ENCODE measurements at regions not wholly inside any gene's neighbourhood (a gene's known extent, or its start where the extent isn't known, plus 50 kb on each side); places are given as distances from the start of the nearest gene placed in this dataset.

- in situ Hi-C loops (cut with MboI; ENCODE audit: low sequenced_read_pairs, unreplicated experiment) = no loop called here
- TF ChIP-seq, protein P1, sequence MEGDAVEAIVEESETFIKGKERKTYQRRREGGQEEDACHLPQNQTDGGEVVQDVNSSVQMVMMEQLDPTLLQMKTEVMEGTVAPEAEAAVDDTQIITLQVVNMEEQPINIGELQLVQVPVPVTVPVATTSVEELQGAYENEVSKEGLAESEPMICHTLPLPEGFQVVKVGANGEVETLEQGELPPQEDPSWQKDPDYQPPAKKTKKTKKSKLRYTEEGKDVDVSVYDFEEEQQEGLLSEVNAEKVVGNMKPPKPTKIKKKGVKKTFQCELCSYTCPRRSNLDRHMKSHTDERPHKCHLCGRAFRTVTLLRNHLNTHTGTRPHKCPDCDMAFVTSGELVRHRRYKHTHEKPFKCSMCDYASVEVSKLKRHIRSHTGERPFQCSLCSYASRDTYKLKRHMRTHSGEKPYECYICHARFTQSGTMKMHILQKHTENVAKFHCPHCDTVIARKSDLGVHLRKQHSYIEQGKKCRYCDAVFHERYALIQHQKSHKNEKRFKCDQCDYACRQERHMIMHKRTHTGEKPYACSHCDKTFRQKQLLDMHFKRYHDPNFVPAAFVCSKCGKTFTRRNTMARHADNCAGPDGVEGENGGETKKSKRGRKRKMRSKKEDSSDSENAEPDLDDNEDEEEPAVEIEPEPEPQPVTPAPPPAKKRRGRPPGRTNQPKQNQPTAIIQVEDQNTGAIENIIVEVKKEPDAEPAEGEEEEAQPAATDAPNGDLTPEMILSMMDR (IDR thresholded peaks at IDR 0.05; ENCODE audit: borderline replicate concordance, control extremely low read depth, extremely low read depth, insufficient read depth, missing control alignments) = no peak
- DNase-seq (ENCODE audit: low spot score) = no peak
Measured at GRCh38 chr2:155689791-155690190, 642.7 kb downstream of the NR4A2 start.

DNA sequence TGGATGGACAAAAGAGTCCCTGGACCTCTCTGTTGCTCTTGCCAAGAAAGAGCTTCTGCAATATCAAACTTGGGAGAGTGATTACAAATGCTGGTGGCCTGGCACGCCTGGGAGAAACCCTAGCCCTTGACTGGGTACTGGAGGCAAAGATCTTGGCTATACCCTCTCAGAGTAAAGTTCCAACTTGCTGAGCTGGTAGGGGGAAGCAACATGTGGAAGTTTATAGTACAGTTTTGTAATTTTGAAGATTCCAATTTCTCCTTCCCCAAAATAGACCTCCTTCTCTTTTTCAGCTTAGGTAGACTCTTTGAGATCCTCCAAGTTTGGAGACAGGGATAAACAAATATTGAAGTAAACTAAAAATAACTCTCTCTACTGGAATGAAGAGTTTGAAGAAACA, 645.3 kb downstream of the NR4A2 start:
- DNase-seq (ENCODE audit: low spot score) = no peak
- in situ Hi-C loops (cut with MboI; ENCODE audit: low sequenced_read_pairs, unreplicated experiment) = no loop called here
- TF ChIP-seq, protein P1 (IDR thresholded peaks at IDR 0.05; ENCODE audit: borderline replicate concordance, control extremely low read depth, extremely low read depth, insufficient read depth, missing control alignments) = no peak

- TF ChIP-seq, protein P1 (IDR thresholded peaks at IDR 0.05; ENCODE audit: borderline replicate concordance, control extremely low read depth, extremely low read depth, insufficient read depth, missing control alignments) = no peak
- no peak for DNase-seq (ENCODE audit: low spot score)
- in situ Hi-C loops (cut with MboI; ENCODE audit: low sequenced_read_pairs, unreplicated experiment) = no loop called here
Measured at GRCh38 chr2:155679647-155680046, 652.9 kb downstream of the NR4A2 start.

DNA sequence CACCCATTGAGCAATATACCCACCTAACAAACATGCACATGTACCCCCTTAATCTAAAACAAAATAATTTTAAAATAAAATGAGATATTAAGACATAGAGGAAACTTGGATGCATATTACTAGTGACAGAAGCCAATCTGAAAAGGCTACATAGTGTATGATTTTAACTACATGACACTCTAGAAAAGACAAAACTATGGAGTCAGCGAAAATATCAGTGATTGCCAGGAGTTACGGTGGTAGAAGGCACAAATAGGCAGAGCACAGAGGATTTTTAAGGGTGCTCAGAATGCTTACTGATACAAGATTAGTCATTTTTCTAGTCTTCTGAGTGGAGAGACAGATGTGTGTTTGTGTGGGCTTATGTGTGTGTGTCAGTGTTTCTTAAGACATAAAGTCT, 656.6 kb downstream of the NR4A2 start:
- in situ Hi-C loops (cut with MboI; ENCODE audit: low sequenced_read_pairs, unreplicated experiment) = no loop called here
- DNase-seq (ENCODE audit: low spot score) = no peak
- TF ChIP-seq, protein P1 (IDR thresholded peaks at IDR 0.05; ENCODE audit: borderline replicate concordance, control extremely low read depth, extremely low read depth, insufficient read depth, missing control alignments) = no peak

DNA sequence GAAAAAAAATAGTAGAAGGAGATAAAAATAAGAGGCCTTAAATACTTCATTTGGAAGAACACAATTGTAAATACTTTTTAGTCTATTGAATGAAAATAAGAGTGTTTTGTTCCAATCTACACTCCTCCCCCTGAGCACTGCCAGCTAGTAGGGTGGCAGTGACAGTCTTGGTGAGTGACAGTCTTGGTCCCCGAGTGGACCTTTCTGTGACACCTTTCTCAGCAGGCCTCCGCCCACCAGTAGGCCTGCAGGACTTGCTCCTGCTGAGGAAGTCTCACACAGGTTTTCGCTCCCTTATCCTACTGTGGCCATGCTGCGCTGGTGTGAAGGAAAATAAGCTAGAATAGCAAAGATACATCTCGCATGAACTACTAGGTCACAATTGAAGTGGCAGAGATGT, 666.8 kb downstream of the NR4A2 start:
- in situ Hi-C loops (cut with MboI; ENCODE audit: low sequenced_read_pairs, unreplicated experiment) = no loop called here
- no peak for DNase-seq (ENCODE audit: low spot score)
- TF ChIP-seq, protein P1 (IDR thresholded peaks at IDR 0.05; ENCODE audit: borderline replicate concordance, control extremely low read depth, extremely low read depth, insufficient read depth, missing control alignments) = no peak

GRCh38 chr2:155663265-155663664, 669.3 kb downstream of the NR4A2 start:
- TF ChIP-seq, protein P1 (IDR thresholded peaks at IDR 0.05; ENCODE audit: borderline replicate concordance, control extremely low read depth, extremely low read depth, insufficient read depth, missing control alignments) = no peak
- in situ Hi-C loops (cut with MboI; ENCODE audit: low sequenced_read_pairs, unreplicated experiment) = no loop called here
- no peak for DNase-seq (ENCODE audit: low spot score)

DNA sequence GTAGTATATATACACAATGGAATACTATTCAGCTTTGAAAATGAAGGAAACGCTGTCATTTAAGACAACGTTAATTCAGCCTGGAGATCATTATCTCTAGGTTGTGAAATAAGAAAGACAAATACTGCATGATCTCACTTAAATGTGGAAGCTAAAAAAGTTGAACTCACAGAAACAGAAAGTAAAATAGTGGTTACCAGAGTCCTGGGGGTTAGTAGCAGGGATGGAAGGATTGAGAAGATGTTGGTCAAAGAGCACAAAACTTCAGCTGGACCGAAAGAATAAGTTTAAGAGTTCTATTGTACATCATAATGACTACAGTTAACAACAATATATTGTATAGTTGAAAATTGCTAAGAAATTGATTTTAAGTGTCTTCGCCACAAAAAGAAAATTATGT, 670.3 kb downstream of the NR4A2 start:
- in situ Hi-C loops (cut with MboI; ENCODE audit: low sequenced_read_pairs, unreplicated experiment) = no loop called here
- TF ChIP-seq, protein P1 (IDR thresholded peaks at IDR 0.05; ENCODE audit: borderline replicate concordance, control extremely low read depth, extremely low read depth, insufficient read depth, missing control alignments) = no peak
- DNase-seq (ENCODE audit: low spot score) = no peak

All from GM13976 (cell line).